ENCODE measurements at regions not wholly inside any gene's neighbourhood (a gene's known extent, or its start where the extent isn't known, plus 50 kb on each side); places are given as distances from the start of the nearest gene placed in this dataset.

GRCh38 chr14:29264865-29265264 lies 498.3 kb downstream of the FOXG1 start:
- no TSS peak for BruUV-seq (replicated peaks)
- Mint-ChIP-seq H3K36me3 (ENCODE audit: insufficient read depth, unreplicated experiment) (no peaks in the 10 kb centered on the region), H3K4me3 (ENCODE audit: unreplicated experiment) (no peak overlapping the region), H3K27me3 (ENCODE audit: insufficient read depth, unreplicated experiment) (peaks cover 99% of the 10 kb centered on the region), H3K27ac (ENCODE audit: low read depth, unreplicated experiment) (no peak overlapping the region), H3K9me3 (ENCODE audit: unreplicated experiment) (no peaks in the 10 kb centered on the region), H3K4me1 (ENCODE audit: insufficient read depth, unreplicated experiment) (no peaks in the 10 kb centered on the region)
- DNase-seq (ENCODE audit: unreplicated experiment): no peak
- TF ChIP-seq CTCF (IDR thresholded peaks at IDR 0.05; ENCODE audit: unreplicated experiment): no peak
- CTCF ChIA-PET: no interaction called here
- intact Hi-C loops (cut with micrococcal nuclease): no loop called here
- POLR2A ChIA-PET: no interaction called here

GRCh38 chr14:29265852-29266251 lies 499.3 kb downstream of the FOXG1 start:
- intact Hi-C loops (cut with micrococcal nuclease): no loop called here
- TF ChIP-seq CTCF (IDR thresholded peaks at IDR 0.05; ENCODE audit: unreplicated experiment): no peak
- H3K27ac Mint-ChIP-seq (ENCODE audit: low read depth, unreplicated experiment): no peak overlapping the region
- POLR2A ChIA-PET: no interaction called here
- H3K4me1 Mint-ChIP-seq (ENCODE audit: insufficient read depth, unreplicated experiment): no peaks in the 10 kb centered on the region
- no peak overlapping the region for H3K4me3 Mint-ChIP-seq (ENCODE audit: unreplicated experiment)
- BruUV-seq (replicated peaks): no TSS peak
- H3K36me3 Mint-ChIP-seq (ENCODE audit: insufficient read depth, unreplicated experiment): no peaks in the 10 kb centered on the region
- DNase-seq (ENCODE audit: unreplicated experiment): no peak
- H3K9me3 Mint-ChIP-seq (ENCODE audit: unreplicated experiment): no peaks in the 10 kb centered on the region
- H3K27me3 Mint-ChIP-seq (ENCODE audit: insufficient read depth, unreplicated experiment): peaks cover 99% of the 10 kb centered on the region
- CTCF ChIA-PET: no interaction called here

GRCh38 chr14:29271669-29272068 lies 505.1 kb downstream of the FOXG1 start:
- no TSS peak for BruUV-seq (replicated peaks)
- no peaks in the 10 kb centered on the region for H3K36me3 Mint-ChIP-seq (ENCODE audit: insufficient read depth, unreplicated experiment)

GRCh38 chr14:29273513-29273912 lies 506.9 kb downstream of the FOXG1 start:
- CTCF ChIA-PET: no interaction called here
- peaks cover 95% of the 10 kb centered on the region for H3K27me3 Mint-ChIP-seq (ENCODE audit: insufficient read depth, unreplicated experiment)
- BruUV-seq (replicated peaks): no TSS peak

More at GRCh38 chr14:29271669-29272068, 505.1 kb downstream of the FOXG1 start:
- H3K27ac Mint-ChIP-seq (ENCODE audit: low read depth, unreplicated experiment): no peak overlapping the region
- H3K4me3 Mint-ChIP-seq (ENCODE audit: unreplicated experiment): no peak overlapping the region
- CTCF ChIA-PET: no interaction called here
- POLR2A ChIA-PET: no interaction called here
- intact Hi-C loops (cut with micrococcal nuclease): no loop called here
- H3K4me1 Mint-ChIP-seq (ENCODE audit: insufficient read depth, unreplicated experiment): no peaks in the 10 kb centered on the region
- no peak for DNase-seq (ENCODE audit: unreplicated experiment)
- no peak for TF ChIP-seq CTCF (IDR thresholded peaks at IDR 0.05; ENCODE audit: unreplicated experiment)
- peaks cover 96% of the 10 kb centered on the region for H3K27me3 Mint-ChIP-seq (ENCODE audit: insufficient read depth, unreplicated experiment)
- H3K9me3 Mint-ChIP-seq (ENCODE audit: unreplicated experiment): no peaks in the 10 kb centered on the region

More at GRCh38 chr14:29273513-29273912, 506.9 kb downstream of the FOXG1 start:
- POLR2A ChIA-PET: no interaction called here
- Mint-ChIP-seq H3K4me3 (ENCODE audit: unreplicated experiment) (no peak overlapping the region), H3K36me3 (ENCODE audit: insufficient read depth, unreplicated experiment) (no peaks in the 10 kb centered on the region), H3K27ac (ENCODE audit: low read depth, unreplicated experiment) (no peak overlapping the region), H3K4me1 (ENCODE audit: insufficient read depth, unreplicated experiment) (no peaks in the 10 kb centered on the region), H3K9me3 (ENCODE audit: unreplicated experiment) (no peaks in the 10 kb centered on the region)
- no peak for TF ChIP-seq CTCF (IDR thresholded peaks at IDR 0.05; ENCODE audit: unreplicated experiment)
- intact Hi-C loops (cut with micrococcal nuclease): no loop called here
- DNase-seq (ENCODE audit: unreplicated experiment): no peak
